ENCODE measurements at regions not wholly inside any gene's neighbourhood (a gene's known extent, or its start where the extent isn't known, plus 50 kb on each side); places are given as distances from the start of the nearest gene placed in this dataset.

GRCh38 chr2:155356250-155356649 lies 657.8 kb downstream of the KCNJ3 start (continued):
- TF ChIP-seq ZNF219 (CRISPR knock-in tag; IDR thresholded peaks at IDR 0.05; ENCODE audit: borderline replicate concordance) (no peak), USF1 (CRISPR knock-in tag; IDR thresholded peaks at IDR 0.05) (no peak), NFYB (CRISPR knock-in tag; conservative IDR thresholded peaks at IDR 0.05; ENCODE audit: low read depth) (no peak), SP1 (CRISPR knock-in tag; conservative IDR thresholded peaks at IDR 0.05) (no peak), RORB (CRISPR knock-in tag; IDR thresholded peaks at IDR 0.05) (no peak), HMGA2 (CRISPR knock-in tag; IDR thresholded peaks at IDR 0.05) (no peak), SOX15 (CRISPR knock-in tag; IDR thresholded peaks at IDR 0.05) (no peak), MAX (CRISPR knock-in tag; IDR thresholded peaks at IDR 0.05) (no peak), ATF3 (CRISPR knock-in tag; conservative IDR thresholded peaks at IDR 0.05) (no peak), RELA (CRISPR knock-in tag; IDR thresholded peaks at IDR 0.05; ENCODE audit: borderline replicate concordance) (no peak), E2F4 (CRISPR knock-in tag; IDR thresholded peaks at IDR 0.05; ENCODE audit: borderline replicate concordance, low read depth) (no peak)

- Mint-ChIP-seq H3K9me3 (peaks cover under 1% of the 10 kb centered on the region), H3K27ac (no peak overlapping the region), H3K36me3 (no peaks in the 10 kb centered on the region), H3K27me3 (ENCODE audit: low read depth) (no peaks in the 10 kb centered on the region; the same call in 1 of the 2 replicates), H3K4me3 (no peak overlapping the region), H3K4me1 (no peaks in the 10 kb centered on the region)
- CTCF ChIA-PET, result no interaction called here
- ATAC-seq (peak; percentile 34), DNase-seq (ENCODE audit: low spot score) (no peak)
- TF ChIP-seq ZNF219 (CRISPR knock-in tag; IDR thresholded peaks at IDR 0.05; ENCODE audit: borderline replicate concordance) (no peak), HMGA2 (CRISPR knock-in tag; IDR thresholded peaks at IDR 0.05) (no peak), ZNF232 (CRISPR knock-in tag; IDR thresholded peaks at IDR 0.05) (no peak)
- POLR2A ChIA-PET, result no interaction called here
Measured at GRCh38 chr2:155350783-155351580, 652.5 kb downstream of the KCNJ3 start.

- H3K27me3 Mint-ChIP-seq (ENCODE audit: low read depth), result no peaks in the 10 kb centered on the region
- H3K36me3 Mint-ChIP-seq, result no peaks in the 10 kb centered on the region
- H3K4me1 Mint-ChIP-seq, result no peaks in the 10 kb centered on the region
- POLR2A ChIA-PET, result no interaction called here
- H3K27ac Mint-ChIP-seq, result no peak overlapping the region
- no peak for ATAC-seq
- DNase-seq (ENCODE audit: low spot score), result no peak
- no peaks in the 10 kb centered on the region for H3K9me3 Mint-ChIP-seq
- TF ChIP-seq EMX1 (CRISPR knock-in tag; IDR thresholded peaks at IDR 0.05), result no peak
- TF ChIP-seq ZNF671 (CRISPR knock-in tag; IDR thresholded peaks at IDR 0.05), result no peak
- no peak for TF ChIP-seq CDX4 (CRISPR knock-in tag; IDR thresholded peaks at IDR 0.05; ENCODE audit: borderline replicate concordance)
- TF ChIP-seq TEAD1 (CRISPR knock-in tag; IDR thresholded peaks at IDR 0.05), result no peak
- no peak for TF ChIP-seq HMGA2 (CRISPR knock-in tag; IDR thresholded peaks at IDR 0.05)
- TF ChIP-seq FOXP1 (CRISPR knock-in tag; IDR thresholded peaks at IDR 0.05; ENCODE audit: borderline replicate concordance), result no peak
- no peak for TF ChIP-seq CREB1 (CRISPR knock-in tag; IDR thresholded peaks at IDR 0.05)
- no peak for TF ChIP-seq SMAD3 (CRISPR knock-in tag; IDR thresholded peaks at IDR 0.05; ENCODE audit: borderline replicate concordance)
- TF ChIP-seq NFYB (CRISPR knock-in tag; conservative IDR thresholded peaks at IDR 0.05; ENCODE audit: low read depth), result no peak
- no peak for TF ChIP-seq ZNF512 (CRISPR knock-in tag; IDR thresholded peaks at IDR 0.05; ENCODE audit: borderline replicate concordance)
- TF ChIP-seq ZMAT4 (CRISPR knock-in tag; IDR thresholded peaks at IDR 0.05), result no peak
- TF ChIP-seq NR3C1 (CRISPR knock-in tag; conservative IDR thresholded peaks at IDR 0.05; ENCODE audit: low read depth), result no peak
- TF ChIP-seq ZNF281 (CRISPR knock-in tag; IDR thresholded peaks at IDR 0.05), result no peak
- TF ChIP-seq GABPB1 (CRISPR knock-in tag; IDR thresholded peaks at IDR 0.05), result no peak
- CTCF ChIA-PET, result no interaction called here
- no peak overlapping the region for H3K4me3 Mint-ChIP-seq
Measured at GRCh38 chr2:155332016-155332415, 633.5 kb downstream of the KCNJ3 start.
